ENCODE measurements at regions not wholly inside any gene's neighbourhood (a gene's known extent, or its start where the extent isn't known, plus 50 kb on each side); places are given as distances from the start of the nearest gene placed in this dataset.

- DNase-seq = no peak
Measured at GRCh38 chr13:27673911-27674310, 52.2 kb downstream of the POLR1D start.

DNA sequence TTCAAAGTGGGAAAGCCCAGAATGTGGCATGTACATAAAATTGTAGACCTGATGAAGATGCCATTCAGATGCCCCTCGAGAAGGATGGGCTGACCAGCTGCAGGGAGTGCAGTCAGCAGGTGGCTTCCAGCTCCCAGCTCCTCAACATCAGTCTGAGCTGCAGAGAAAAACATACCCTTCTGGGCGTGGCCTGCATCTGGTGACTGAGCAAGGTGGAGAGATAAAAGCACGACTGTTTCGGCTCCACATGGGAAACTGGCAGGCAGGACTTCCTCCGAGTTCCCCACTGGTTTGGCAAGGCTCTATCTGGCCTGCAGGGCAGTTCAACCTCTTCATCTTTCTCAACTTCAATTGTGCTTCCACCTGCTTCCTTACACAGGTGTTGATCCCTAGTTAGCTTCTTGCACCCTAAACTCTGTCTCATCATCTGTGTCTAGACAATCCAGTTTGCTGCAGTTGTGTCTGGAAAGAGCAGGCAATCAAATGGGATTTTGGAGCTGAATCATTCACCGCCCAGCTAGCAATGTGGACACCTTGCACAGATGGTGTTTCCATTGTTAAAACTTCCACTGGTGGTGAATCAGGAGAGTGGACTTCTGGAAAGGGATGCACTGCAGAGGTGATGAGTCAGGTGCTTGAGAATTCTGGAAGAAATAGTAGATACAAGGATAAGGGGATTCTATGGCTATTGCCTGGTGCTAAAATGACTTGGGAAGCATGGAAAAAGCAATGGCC is 56.8 kb downstream of the POLR1D start:
- peak in 1 of 2 experiments; percentile 27 for DNase-seq

- DNase-seq = no peak
Measured at GRCh38 chr13:27679396-27679795, 57.7 kb downstream of the POLR1D start.

GRCh38 chr13:27679896-27680295 is 58.2 kb downstream of the POLR1D start:
- DNase-seq = no peak

GRCh38 chr13:27680465-27680864 is 58.8 kb downstream of the POLR1D start:
- DNase-seq = no peak

DNA sequence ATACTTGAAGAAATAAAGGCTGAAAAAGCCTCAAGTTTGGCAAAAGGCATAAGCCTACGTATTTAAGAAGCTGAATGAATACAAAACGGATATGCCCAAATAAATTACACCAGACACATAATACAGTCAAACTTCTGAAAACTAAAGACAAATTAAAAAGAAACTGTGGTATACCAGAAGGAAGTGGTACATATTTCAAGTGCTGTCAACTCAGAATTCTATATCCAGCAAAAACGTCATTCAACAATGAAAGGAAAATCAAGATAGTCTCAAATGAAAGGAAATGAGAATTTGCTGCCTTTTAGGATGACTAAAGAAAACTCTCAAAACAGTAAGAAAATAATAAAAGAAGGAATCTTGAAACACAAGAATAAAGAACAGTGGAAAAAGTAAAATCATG is 69.5 kb downstream of the POLR1D start:
- no peak for DNase-seq

GRCh38 chr13:27696731-27697130 is 75.0 kb downstream of the POLR1D start:
- no peak for DNase-seq

- DNase-seq = no peak
Measured at GRCh38 chr13:27699952-27700351, 78.3 kb downstream of the POLR1D start.

DNA sequence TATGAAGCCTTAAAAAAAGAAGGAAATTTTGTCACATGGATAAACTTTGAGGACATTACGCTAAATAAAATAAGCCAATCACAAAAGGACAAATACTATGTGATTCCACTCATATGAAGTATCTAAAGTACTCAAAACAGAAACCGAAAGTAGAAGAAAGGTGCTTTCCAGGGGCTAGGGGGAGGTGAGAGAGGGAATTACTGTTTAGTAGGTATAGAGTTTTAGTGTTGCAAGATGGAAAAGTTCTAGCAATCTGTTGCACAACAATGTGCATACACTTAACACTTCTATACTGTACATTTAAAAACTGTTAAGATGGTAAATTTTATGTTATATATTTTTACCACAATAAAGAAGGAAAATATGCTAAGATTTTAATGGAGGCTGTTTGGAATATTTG is 83.0 kb downstream of the POLR1D start:
- no peak for DNase-seq

DNA sequence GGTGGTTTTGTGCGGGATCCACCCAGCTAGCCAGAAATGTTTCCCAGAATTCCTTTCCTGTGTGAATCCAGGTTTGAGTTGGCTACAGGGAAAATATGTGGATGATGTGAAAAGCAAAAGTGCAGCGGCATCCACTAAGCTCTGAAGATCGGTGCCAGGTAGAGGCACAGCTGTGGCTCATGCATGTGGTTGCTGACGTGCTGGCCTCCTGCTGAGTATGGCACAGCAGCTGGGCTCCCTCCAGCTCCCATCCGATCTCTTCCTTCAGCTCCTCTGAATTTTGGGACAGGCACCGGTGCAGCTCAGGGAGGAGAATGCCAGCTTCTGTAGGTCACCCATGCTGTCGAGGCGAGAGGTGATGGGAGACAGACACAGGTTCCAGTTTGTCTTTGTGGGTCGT is 84.0 kb upstream of the GSX1 start:
- DNase-seq = no peak

DNA sequence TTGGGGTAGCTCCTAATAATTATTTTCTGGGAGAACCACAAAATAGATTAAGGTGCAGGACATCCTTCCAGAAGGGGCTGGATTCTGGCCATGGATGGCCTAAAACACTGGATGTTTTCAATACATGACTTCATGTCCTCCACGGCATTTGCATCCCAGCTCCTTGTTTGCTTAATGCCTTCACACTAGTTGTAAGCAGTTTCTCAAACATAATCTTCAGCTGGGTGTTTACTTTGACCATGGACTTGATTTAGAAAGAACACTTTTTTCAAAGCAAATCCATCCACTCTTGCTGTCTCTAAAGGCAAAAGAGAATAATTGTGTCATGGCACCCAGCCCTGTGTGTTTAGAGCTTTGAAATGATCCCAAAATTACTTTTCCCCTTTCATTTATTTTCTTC is 82.5 kb upstream of the GSX1 start:
- no peak for DNase-seq

- DNase-seq = no peak
Measured at GRCh38 chr13:27712421-27712820, 79.9 kb upstream of the GSX1 start.

- no peak for DNase-seq
Measured at GRCh38 chr13:27713767-27714166, 78.5 kb upstream of the GSX1 start.

DNA sequence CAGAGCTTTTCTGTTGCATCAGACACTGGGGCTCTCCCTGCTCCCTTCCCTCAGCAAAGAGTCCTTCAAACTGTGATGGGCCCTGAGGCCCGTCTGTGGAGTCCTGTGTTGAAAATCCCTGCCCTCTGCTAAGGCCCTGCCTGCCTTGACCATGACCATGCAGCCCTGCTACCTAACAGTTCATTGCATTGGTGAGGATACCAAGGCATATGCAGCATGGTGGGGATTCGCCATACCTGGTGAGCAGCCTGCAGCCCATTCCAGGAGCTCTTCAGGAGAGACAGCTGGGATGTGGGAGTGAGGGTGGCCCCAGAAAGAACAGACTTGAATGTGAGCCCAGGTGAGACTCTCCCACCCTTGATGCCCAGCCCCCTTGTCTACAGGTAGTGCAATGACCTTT is 70.6 kb upstream of the GSX1 start:
- no peak for DNase-seq

DNA sequence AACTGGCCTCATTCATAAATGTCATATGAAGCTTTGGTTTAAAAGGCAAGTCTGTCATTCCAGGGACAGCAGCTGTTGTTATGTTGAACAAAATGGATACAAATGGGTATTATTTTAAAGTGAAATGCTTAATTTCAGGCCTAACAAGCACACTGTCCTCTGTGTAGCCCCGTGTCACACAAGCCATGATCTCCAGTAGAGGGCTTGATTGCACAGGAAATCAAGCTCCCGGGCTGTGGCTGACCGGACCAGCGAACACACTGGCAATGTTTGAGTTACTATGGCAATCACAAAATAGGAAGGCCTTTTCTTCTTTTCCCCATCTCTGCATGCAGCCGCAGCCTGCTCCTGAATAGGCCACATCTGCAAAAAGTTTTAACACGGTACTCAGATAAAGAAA is 64.0 kb upstream of the GSX1 start:
- DNase-seq = no peak

DNA sequence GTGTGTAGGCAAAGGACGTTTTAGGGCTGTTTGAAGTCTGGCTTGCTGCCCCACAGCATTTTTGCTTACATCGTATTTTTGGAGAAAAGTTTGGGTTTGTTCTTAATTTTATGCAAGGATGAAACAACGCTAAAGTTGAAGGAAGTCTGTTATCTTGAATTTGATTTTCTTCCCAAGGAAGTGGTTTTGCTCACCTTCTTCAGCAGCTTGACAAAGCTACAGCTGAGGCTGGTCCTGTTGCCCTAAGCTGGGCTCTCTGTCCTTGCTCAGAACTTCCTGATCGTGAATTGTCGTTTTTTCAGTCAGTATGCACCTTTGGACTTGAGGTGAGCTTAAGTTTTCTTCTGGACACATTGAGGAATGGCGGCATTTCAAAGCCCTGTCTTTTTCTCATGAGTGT is 62.1 kb upstream of the GSX1 start:
- DNase-seq = no peak

Data from SHP77 (cell line).